Activated naive CD4-positive, alpha-beta T cell treated with anti-CD3 and anti-CD28 coated beads, Interleukin-2, amount 10 ng/mL, durations not matched to agents 7 days and 5 days (primary cell): ENCODE measurements at regions not wholly inside any gene's neighbourhood (a gene's known extent, or its start where the extent isn't known, plus 50 kb on each side); places are given as distances from the start of the nearest gene placed in this dataset.

Source experiments
- CTCF ChIA-PET: fragments of 350-600 bp; sonication (Branson Sonifier 250); formaldehyde crosslinking; loops from one replicate; lab custom pipeline; 2021; ENCODE audit warnings: antibody characterized with exemption; lab: Charles Lee
- DNase-seq: peaks from one replicate; pipeline ENCODE4 v3.0.0-alpha.2; 2020
- H3K27ac Mint-ChIP-seq: one replicate; pipeline ENCODE4 v1.8.0; 2021; ENCODE audit warnings: mild to moderate bottlenecking, moderate library complexity, mixed read lengths
- H3K27me3 Mint-ChIP-seq: one replicate; pipeline ENCODE4 v1.8.0; 2021; ENCODE audit warnings: mild to moderate bottlenecking, mixed read lengths
- H3K36me3 Mint-ChIP-seq: one replicate; pipeline ENCODE4 v1.8.0; 2021; ENCODE audit warnings: mixed read lengths
- H3K4me1 Mint-ChIP-seq: one replicate; pipeline ENCODE4 v1.8.0; 2021; ENCODE audit warnings: mixed read lengths
- H3K4me3 Mint-ChIP-seq: one replicate; pipeline ENCODE4 v1.8.0; 2021; ENCODE audit warnings: mild to moderate bottlenecking, moderate library complexity, mixed read lengths
- H3K9me3 Mint-ChIP-seq: one replicate; pipeline ENCODE4 v1.8.0; 2021; ENCODE audit warnings: mixed read lengths

- CTCF ChIA-PET = no interaction called here
- Mint-ChIP-seq H3K27me3 (peaks cover 25% of the 10 kb centered on the region), H3K36me3 (no peaks in the 10 kb centered on the region), H3K4me3 (no peak overlapping the region), H3K27ac (no peak overlapping the region), H3K4me1 (peaks cover 19% of the 10 kb centered on the region), H3K9me3 (no peaks in the 10 kb centered on the region)
- DNase-seq = no peak
Measured at GRCh38 chr3:10555263-10555662, 49.9 kb upstream of the ATP2B2 start.

GRCh38 chr3:10556312-10556711 lies 50.9 kb upstream of the ATP2B2 start:
- H3K4me1 Mint-ChIP-seq = peaks cover 18% of the 10 kb centered on the region

GRCh38 chr3:10557250-10557649 lies 51.9 kb upstream of the ATP2B2 start:
- H3K27ac Mint-ChIP-seq = no peak overlapping the region
- CTCF ChIA-PET = no interaction called here
- no peaks in the 10 kb centered on the region for H3K36me3 Mint-ChIP-seq
- H3K9me3 Mint-ChIP-seq = no peaks in the 10 kb centered on the region
- DNase-seq = no peak
- H3K4me1 Mint-ChIP-seq = peaks cover 9% of the 10 kb centered on the region
- no peak overlapping the region for H3K4me3 Mint-ChIP-seq
- H3K27me3 Mint-ChIP-seq = peaks cover 37% of the 10 kb centered on the region

More at GRCh38 chr3:10556312-10556711, 50.9 kb upstream of the ATP2B2 start:
- no peak overlapping the region for H3K27ac Mint-ChIP-seq
- no peaks in the 10 kb centered on the region for H3K36me3 Mint-ChIP-seq
- H3K9me3 Mint-ChIP-seq = no peaks in the 10 kb centered on the region
- CTCF ChIA-PET = no interaction called here
- peaks cover 33% of the 10 kb centered on the region for H3K27me3 Mint-ChIP-seq
- no peak overlapping the region for H3K4me3 Mint-ChIP-seq
- DNase-seq = no peak

GRCh38 chr3:10557781-10558373 lies 52.5 kb upstream of the ATP2B2 start:
- Mint-ChIP-seq H3K9me3 (no peaks in the 10 kb centered on the region), H3K27me3 (peaks cover 40% of the 10 kb centered on the region), H3K36me3 (no peaks in the 10 kb centered on the region), H3K4me1 (peaks cover 3% of the 10 kb centered on the region), H3K27ac (no peak overlapping the region), H3K4me3 (no peak overlapping the region)
- CTCF ChIA-PET = no interaction called here
- DNase-seq = no peak

GRCh38 chr3:10558736-10559135 lies 53.4 kb upstream of the ATP2B2 start:
- no peaks in the 10 kb centered on the region for H3K9me3 Mint-ChIP-seq
- H3K36me3 Mint-ChIP-seq = no peaks in the 10 kb centered on the region
- H3K4me3 Mint-ChIP-seq = no peak overlapping the region
- peaks cover 2% of the 10 kb centered on the region for H3K4me1 Mint-ChIP-seq
- CTCF ChIA-PET = no interaction called here
- no peak for DNase-seq
- H3K27me3 Mint-ChIP-seq = peaks cover 45% of the 10 kb centered on the region
- H3K27ac Mint-ChIP-seq = no peak overlapping the region

- Mint-ChIP-seq H3K9me3 (no peaks in the 10 kb centered on the region), H3K4me1 (peaks cover 2% of the 10 kb centered on the region), H3K27ac (no peak overlapping the region), H3K36me3 (no peaks in the 10 kb centered on the region), H3K4me3 (no peak overlapping the region), H3K27me3 (peaks cover 58% of the 10 kb centered on the region)
- DNase-seq = no peak
- CTCF ChIA-PET = no interaction called here
Measured at GRCh38 chr3:10560060-10560861, 54.9 kb upstream of the ATP2B2 start.

GRCh38 chr3:10561162-10561945 lies 56.0 kb upstream of the ATP2B2 start:
- no peak overlapping the region for H3K27ac Mint-ChIP-seq

GRCh38 chr3:10561946-10562560 lies 56.7 kb upstream of the ATP2B2 start:
- peaks cover 58% of the 10 kb centered on the region for H3K27me3 Mint-ChIP-seq
- no peak overlapping the region for H3K27ac Mint-ChIP-seq
- CTCF ChIA-PET = no interaction called here
- no peak for DNase-seq
- H3K4me3 Mint-ChIP-seq = no peak overlapping the region
- no peaks in the 10 kb centered on the region for H3K36me3 Mint-ChIP-seq
- H3K9me3 Mint-ChIP-seq = no peaks in the 10 kb centered on the region
- H3K4me1 Mint-ChIP-seq = peaks cover 2% of the 10 kb centered on the region

More at GRCh38 chr3:10561162-10561945, 56.0 kb upstream of the ATP2B2 start:
- H3K36me3 Mint-ChIP-seq = no peaks in the 10 kb centered on the region
- H3K4me3 Mint-ChIP-seq = no peak overlapping the region
- peaks cover 56% of the 10 kb centered on the region for H3K27me3 Mint-ChIP-seq
- CTCF ChIA-PET = no interaction called here
- DNase-seq = no peak
- H3K9me3 Mint-ChIP-seq = no peaks in the 10 kb centered on the region
- H3K4me1 Mint-ChIP-seq = peaks cover 2% of the 10 kb centered on the region

- DNase-seq = no peak
- Mint-ChIP-seq H3K27me3 (peaks cover 56% of the 10 kb centered on the region), H3K9me3 (no peaks in the 10 kb centered on the region), H3K4me3 (no peak overlapping the region), H3K27ac (no peak overlapping the region), H3K36me3 (no peaks in the 10 kb centered on the region), H3K4me1 (no peaks in the 10 kb centered on the region)
- CTCF ChIA-PET = interaction anchor here (2.1 kb wide), 1 partner anchor 12 kb away, joined by 5 read pairs; no protein-coding TSS in a partner anchor
Measured at GRCh38 chr3:10563396-10563795, 58.0 kb upstream of the ATP2B2 start.

- DNase-seq = no peak
- Mint-ChIP-seq H3K27me3 (peaks cover 49% of the 10 kb centered on the region), H3K4me3 (no peak overlapping the region), H3K36me3 (no peaks in the 10 kb centered on the region), H3K4me1 (no peaks in the 10 kb centered on the region), H3K27ac (no peak overlapping the region), H3K9me3 (no peaks in the 10 kb centered on the region)
- CTCF ChIA-PET = no interaction called here
Measured at GRCh38 chr3:10565814-10566213, 60.4 kb upstream of the ATP2B2 start.

GRCh38 chr3:10566451-10566850 lies 61.1 kb upstream of the ATP2B2 start:
- H3K9me3 Mint-ChIP-seq = no peaks in the 10 kb centered on the region
- no peak for DNase-seq
- no peaks in the 10 kb centered on the region for H3K36me3 Mint-ChIP-seq
- H3K27ac Mint-ChIP-seq = no peak overlapping the region
- CTCF ChIA-PET = no interaction called here
- H3K27me3 Mint-ChIP-seq = peaks cover 52% of the 10 kb centered on the region
- no peaks in the 10 kb centered on the region for H3K4me1 Mint-ChIP-seq
- no peak overlapping the region for H3K4me3 Mint-ChIP-seq

GRCh38 chr3:10568549-10568948 lies 63.2 kb upstream of the ATP2B2 start:
- Mint-ChIP-seq H3K4me3 (no peak overlapping the region), H3K9me3 (no peaks in the 10 kb centered on the region), H3K36me3 (no peaks in the 10 kb centered on the region), H3K27ac (no peak overlapping the region), H3K27me3 (peaks cover 44% of the 10 kb centered on the region), H3K4me1 (no peaks in the 10 kb centered on the region)
- CTCF ChIA-PET = no interaction called here
- no peak for DNase-seq

- Mint-ChIP-seq H3K27ac (no peak overlapping the region), H3K4me3 (no peak overlapping the region), H3K9me3 (no peaks in the 10 kb centered on the region), H3K36me3 (no peaks in the 10 kb centered on the region), H3K4me1 (no peaks in the 10 kb centered on the region), H3K27me3 (peaks cover 30% of the 10 kb centered on the region)
- CTCF ChIA-PET = no interaction called here
- DNase-seq = no peak
Measured at GRCh38 chr3:10570196-10570946, 65.0 kb upstream of the ATP2B2 start.
